Epithelial cell of esophagus (primary cell): ENCODE measurements at regions not wholly inside any gene's neighbourhood (a gene's known extent, or its start where the extent isn't known, plus 50 kb on each side); places are given as distances from the start of the nearest gene placed in this dataset.

Source experiments
- DNase-seq: peaks from one replicate; pipeline ENCODE4 v3.0.0; 2010; ENCODE audit warnings: low read depth
- H3K4me3 ChIP-seq: 2 replicates; pipeline ENCODE4 v1.5.1; 2011; ENCODE audit warnings: mild to moderate bottlenecking, low read length, control low read depth
- TF ChIP-seq, protein P1 (sequence below): IDR thresholded peaks from 2 replicates; pipeline ENCODE4 v1.5.1; 2011; ENCODE audit warnings: low read depth, mild to moderate bottlenecking, low read length, control low read depth, inconsistent platforms; ENCODE audit not compliant: insufficient read depth; ENCODE audit errors: missing control alignments

GRCh38 chr18:51429644-51430043 lies 232.2 kb upstream of the MEX3C start:
- TF ChIP-seq, protein P1, sequence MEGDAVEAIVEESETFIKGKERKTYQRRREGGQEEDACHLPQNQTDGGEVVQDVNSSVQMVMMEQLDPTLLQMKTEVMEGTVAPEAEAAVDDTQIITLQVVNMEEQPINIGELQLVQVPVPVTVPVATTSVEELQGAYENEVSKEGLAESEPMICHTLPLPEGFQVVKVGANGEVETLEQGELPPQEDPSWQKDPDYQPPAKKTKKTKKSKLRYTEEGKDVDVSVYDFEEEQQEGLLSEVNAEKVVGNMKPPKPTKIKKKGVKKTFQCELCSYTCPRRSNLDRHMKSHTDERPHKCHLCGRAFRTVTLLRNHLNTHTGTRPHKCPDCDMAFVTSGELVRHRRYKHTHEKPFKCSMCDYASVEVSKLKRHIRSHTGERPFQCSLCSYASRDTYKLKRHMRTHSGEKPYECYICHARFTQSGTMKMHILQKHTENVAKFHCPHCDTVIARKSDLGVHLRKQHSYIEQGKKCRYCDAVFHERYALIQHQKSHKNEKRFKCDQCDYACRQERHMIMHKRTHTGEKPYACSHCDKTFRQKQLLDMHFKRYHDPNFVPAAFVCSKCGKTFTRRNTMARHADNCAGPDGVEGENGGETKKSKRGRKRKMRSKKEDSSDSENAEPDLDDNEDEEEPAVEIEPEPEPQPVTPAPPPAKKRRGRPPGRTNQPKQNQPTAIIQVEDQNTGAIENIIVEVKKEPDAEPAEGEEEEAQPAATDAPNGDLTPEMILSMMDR: no peak

DNA sequence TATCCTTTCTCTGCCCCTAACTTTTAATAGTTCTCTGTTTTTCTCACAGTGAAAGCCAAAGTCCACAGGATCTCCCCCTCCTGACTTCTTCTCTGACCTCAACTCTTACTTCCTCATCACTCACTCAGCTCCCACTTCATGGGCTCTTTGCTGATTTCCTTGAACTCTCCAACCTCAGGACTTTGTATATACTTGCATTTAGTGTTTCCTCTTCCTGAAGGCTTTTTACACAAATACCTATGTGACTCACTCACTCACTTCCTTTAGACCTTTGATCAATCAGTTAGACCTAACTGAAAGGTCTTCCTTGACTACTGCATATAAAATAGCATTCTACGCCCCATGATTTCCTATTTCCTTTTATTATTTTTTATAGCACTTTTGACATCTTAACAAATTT lies 233.1 kb upstream of the MEX3C start:
- TF ChIP-seq, protein P1: no peak
- H3K4me3 ChIP-seq: no peak overlapping the region
- DNase-seq: peak; percentile 57

More at GRCh38 chr18:51429644-51430043, 232.2 kb upstream of the MEX3C start:
- no peak for DNase-seq
- H3K4me3 ChIP-seq: no peak overlapping the region

DNA sequence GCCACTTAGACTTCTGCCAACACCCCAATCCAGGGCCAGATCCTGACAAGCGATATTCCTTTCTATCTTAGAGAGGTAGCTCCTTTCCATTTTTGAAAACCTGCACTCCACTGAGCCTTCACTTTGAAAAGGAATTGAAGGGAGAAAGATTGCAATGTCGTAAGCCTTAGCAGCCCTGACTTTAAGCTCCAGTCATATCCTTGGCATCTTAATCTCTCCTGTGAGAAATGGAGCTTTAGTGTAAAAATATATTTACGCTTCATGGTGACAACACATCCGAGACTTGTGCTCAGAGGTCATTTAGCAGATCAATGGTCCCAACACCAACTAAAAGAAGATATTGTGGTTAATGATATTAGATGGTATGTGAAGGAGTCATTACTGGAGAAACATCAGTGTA lies 235.8 kb upstream of the MEX3C start:
- no peak for DNase-seq
- TF ChIP-seq, protein P1: no peak
- no peak overlapping the region for H3K4me3 ChIP-seq

DNA sequence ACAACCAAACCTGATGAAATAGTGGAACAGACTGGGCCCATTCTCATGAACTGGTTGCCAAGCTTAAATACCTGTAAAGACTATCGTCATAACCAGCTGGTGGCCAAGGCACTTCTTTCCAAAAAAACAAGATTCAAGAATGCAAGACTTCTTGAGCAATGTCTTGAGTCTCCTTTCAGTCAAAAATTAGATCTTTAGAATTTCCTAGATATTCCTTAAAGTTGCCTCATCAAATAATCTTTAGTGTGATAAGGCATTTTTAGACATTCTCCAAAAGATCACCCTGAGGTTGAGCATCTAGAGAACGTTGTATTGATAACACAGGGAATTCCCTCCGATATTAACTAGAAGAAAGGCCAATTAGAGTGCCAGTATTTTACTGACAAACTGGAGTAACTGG lies 236.4 kb upstream of the MEX3C start:
- TF ChIP-seq, protein P1: no peak

GRCh38 chr18:51437280-51438271 lies 240.1 kb upstream of the MEX3C start:
- TF ChIP-seq, protein P1: no peak
- DNase-seq: peak; percentile 80
- no peak overlapping the region for H3K4me3 ChIP-seq

More for the DNA sequence above, 236.4 kb upstream of the MEX3C start:
- H3K4me3 ChIP-seq: no peak overlapping the region
- no peak for DNase-seq

GRCh38 chr18:51438797-51439350 lies 241.4 kb upstream of the MEX3C start:
- no peak overlapping the region for H3K4me3 ChIP-seq
- no peak for DNase-seq
- TF ChIP-seq, protein P1: no peak
